ENCODE measurements at regions not wholly inside any gene's neighbourhood (a gene's known extent, or its start where the extent isn't known, plus 50 kb on each side); places are given as distances from the start of the nearest gene placed in this dataset.
"Not testable (repeated sequence)": the region's sequence is repeated elsewhere in the genome, so short reads cannot be mapped to it uniquely, and the experiment has no call there.

- Histone ChIP-seq H3K9me2 (ENCODE audit: low read depth, low read length) (no peaks in the 10 kb centered on the region), H3K4me3 (ENCODE audit: low read depth, low read length, poor library complexity, severe bottlenecking) (no peak overlapping the region), H3K36me3 (ENCODE audit: insufficient read depth, low read length) (no peaks in the 10 kb centered on the region), H2AFZ (ENCODE audit: low read length) (no peak overlapping the region), H3K9me3 (ENCODE audit: low read length) (no peaks in the 10 kb centered on the region), H3K9ac (ENCODE audit: low read length) (no peak overlapping the region), H3K79me2 (ENCODE audit: insufficient read depth, low read length) (no peaks in the 10 kb centered on the region), H3K27ac (ENCODE audit: low read depth, low read length, poor library complexity, severe bottlenecking) (no peak overlapping the region), H3K4me1 (ENCODE audit: insufficient read depth, low read length, severe bottlenecking) (no peaks in the 10 kb centered on the region), H3K4me2 (ENCODE audit: low read length) (no peak overlapping the region), H3F3A (ENCODE audit: insufficient read depth, low read length) (no peaks in the 10 kb centered on the region), H4K20me1 (ENCODE audit: insufficient read depth, low read length) (no peaks in the 10 kb centered on the region), H3K27me3 (ENCODE audit: insufficient read depth, low read length) (no peaks in the 10 kb centered on the region)
- TF ChIP-seq EZH2 (IDR thresholded peaks at IDR 0.05; ENCODE audit: borderline replicate concordance, low read length) (no peak), CTCF (IDR thresholded peaks at IDR 0.05; ENCODE audit: low read length) (no peak)
These were observed 771.6 kb downstream of the DIPK2A start for GRCh38 chr3:144743225-144743668.

- H3K27me3 ChIP-seq (ENCODE audit: insufficient read depth, low read length): no peaks in the 10 kb centered on the region
- no peak overlapping the region for H2AFZ ChIP-seq (ENCODE audit: low read length)
- H3K9me2 ChIP-seq (ENCODE audit: low read depth, low read length): no peaks in the 10 kb centered on the region
- H3K79me2 ChIP-seq (ENCODE audit: insufficient read depth, low read length): no peaks in the 10 kb centered on the region
- no peaks in the 10 kb centered on the region for H4K20me1 ChIP-seq (ENCODE audit: insufficient read depth, low read length)
- no peaks in the 10 kb centered on the region for H3K4me1 ChIP-seq (ENCODE audit: insufficient read depth, low read length, severe bottlenecking)
- H3K9ac ChIP-seq (ENCODE audit: low read length): no peak overlapping the region
- no peaks in the 10 kb centered on the region for H3K9me3 ChIP-seq (ENCODE audit: low read length)
- H3K4me2 ChIP-seq (ENCODE audit: low read length): no peak overlapping the region
- H3K4me3 ChIP-seq (ENCODE audit: low read depth, low read length, poor library complexity, severe bottlenecking): no peak overlapping the region
- H3F3A ChIP-seq (ENCODE audit: insufficient read depth, low read length): no peaks in the 10 kb centered on the region
- TF ChIP-seq EZH2 (IDR thresholded peaks at IDR 0.05; ENCODE audit: borderline replicate concordance, low read length): no peak
- no peak for TF ChIP-seq CTCF (IDR thresholded peaks at IDR 0.05; ENCODE audit: low read length)
- H3K27ac ChIP-seq (ENCODE audit: low read depth, low read length, poor library complexity, severe bottlenecking): no peak overlapping the region
- H3K36me3 ChIP-seq (ENCODE audit: insufficient read depth, low read length): no peaks in the 10 kb centered on the region
These were observed 772.9 kb downstream of the DIPK2A start for GRCh38 chr3:144744473-144744872.

- H3K9ac ChIP-seq (ENCODE audit: low read length): no peak overlapping the region
- H3F3A ChIP-seq (ENCODE audit: insufficient read depth, low read length): no peaks in the 10 kb centered on the region
- no peak overlapping the region for H3K4me2 ChIP-seq (ENCODE audit: low read length)
- no peak overlapping the region for H3K4me3 ChIP-seq (ENCODE audit: low read depth, low read length, poor library complexity, severe bottlenecking)
- no peak overlapping the region for H3K27ac ChIP-seq (ENCODE audit: low read depth, low read length, poor library complexity, severe bottlenecking)
- H2AFZ ChIP-seq (ENCODE audit: low read length): no peak overlapping the region
- H3K9me2 ChIP-seq (ENCODE audit: low read depth, low read length): no peaks in the 10 kb centered on the region
- no peaks in the 10 kb centered on the region for H3K4me1 ChIP-seq (ENCODE audit: insufficient read depth, low read length, severe bottlenecking)
- no peaks in the 10 kb centered on the region for H3K27me3 ChIP-seq (ENCODE audit: insufficient read depth, low read length)
- no peaks in the 10 kb centered on the region for H3K9me3 ChIP-seq (ENCODE audit: low read length)
- H4K20me1 ChIP-seq (ENCODE audit: insufficient read depth, low read length): no peaks in the 10 kb centered on the region
- H3K79me2 ChIP-seq (ENCODE audit: insufficient read depth, low read length): no peaks in the 10 kb centered on the region
- TF ChIP-seq CTCF (IDR thresholded peaks at IDR 0.05; ENCODE audit: low read length) (no peak), EZH2 (IDR thresholded peaks at IDR 0.05; ENCODE audit: borderline replicate concordance, low read length) (no peak)
- H3K36me3 ChIP-seq (ENCODE audit: insufficient read depth, low read length): no peaks in the 10 kb centered on the region
These were observed 775.0 kb downstream of the DIPK2A start for GRCh38 chr3:144746631-144747030.

GRCh38 chr3:144749536-144750253 lies 778.1 kb downstream of the DIPK2A start:
- H3K79me2 ChIP-seq (ENCODE audit: insufficient read depth, low read length); H4K20me1 ChIP-seq (ENCODE audit: insufficient read depth, low read length): not testable (repeated sequence)

More at GRCh38 chr3:144749536-144750253, 778.1 kb downstream of the DIPK2A start:
- not testable (repeated sequence) for H3K36me3 ChIP-seq (ENCODE audit: insufficient read depth, low read length); H2AFZ ChIP-seq (ENCODE audit: low read length); H3K27ac ChIP-seq (ENCODE audit: low read depth, low read length, poor library complexity, severe bottlenecking); H3K4me1 ChIP-seq (ENCODE audit: insufficient read depth, low read length, severe bottlenecking); H3K4me3 ChIP-seq (ENCODE audit: low read depth, low read length, poor library complexity, severe bottlenecking); H3K4me2 ChIP-seq (ENCODE audit: low read length); H3K9me2 ChIP-seq (ENCODE audit: low read depth, low read length); H3F3A ChIP-seq (ENCODE audit: insufficient read depth, low read length); H3K9me3 ChIP-seq (ENCODE audit: low read length); H3K27me3 ChIP-seq (ENCODE audit: insufficient read depth, low read length); H3K9ac ChIP-seq (ENCODE audit: low read length)
